ENCODE measurements at regions not wholly inside any gene's neighbourhood (a gene's known extent, or its start where the extent isn't known, plus 50 kb on each side); places are given as distances from the start of the nearest gene placed in this dataset.

- Mint-ChIP-seq H3K27ac (no peak overlapping the region), H3K27me3 (ENCODE audit: insufficient read depth) (no peaks in the 10 kb centered on the region), H3K4me3 (no peak overlapping the region)
Observed at GRCh38 chr3:145842294-145842902, 318.6 kb downstream of the PLOD2 start.

GRCh38 chr3:145843561-145843960 lies 317.4 kb downstream of the PLOD2 start:
- Mint-ChIP-seq H3K4me3 (no peak overlapping the region), H3K9me3 (no peaks in the 10 kb centered on the region), H3K27me3 (ENCODE audit: insufficient read depth) (no peaks in the 10 kb centered on the region), H3K4me1 (ENCODE audit: low read depth) (no peaks in the 10 kb centered on the region), H3K36me3 (ENCODE audit: low read depth) (no peaks in the 10 kb centered on the region), H3K27ac (no peak overlapping the region)
- intact Hi-C loops (cut with micrococcal nuclease): no loop called here
- no peak for DNase-seq (ENCODE audit: low spot score)

More at GRCh38 chr3:145842294-145842902, 318.6 kb downstream of the PLOD2 start:
- intact Hi-C loops (cut with micrococcal nuclease): no loop called here
- Mint-ChIP-seq H3K36me3 (ENCODE audit: low read depth) (no peaks in the 10 kb centered on the region), H3K9me3 (no peaks in the 10 kb centered on the region), H3K4me1 (ENCODE audit: low read depth) (no peaks in the 10 kb centered on the region)
- no peak for DNase-seq (ENCODE audit: low spot score)

GRCh38 chr3:145849115-145849514 lies 311.9 kb downstream of the PLOD2 start:
- Mint-ChIP-seq H3K4me3 (no peak overlapping the region), H3K36me3 (ENCODE audit: low read depth) (no peaks in the 10 kb centered on the region), H3K4me1 (ENCODE audit: low read depth) (no peaks in the 10 kb centered on the region), H3K9me3 (no peaks in the 10 kb centered on the region), H3K27ac (no peak overlapping the region), H3K27me3 (ENCODE audit: insufficient read depth) (no peaks in the 10 kb centered on the region)
- DNase-seq (ENCODE audit: low spot score): no peak
- intact Hi-C loops (cut with micrococcal nuclease): no loop called here

GRCh38 chr3:145854499-145854898 lies 306.5 kb downstream of the PLOD2 start:
- intact Hi-C loops (cut with micrococcal nuclease): no loop called here
- Mint-ChIP-seq H3K4me1 (ENCODE audit: low read depth) (no peaks in the 10 kb centered on the region), H3K36me3 (ENCODE audit: low read depth) (no peaks in the 10 kb centered on the region), H3K27ac (no peak overlapping the region), H3K9me3 (no peaks in the 10 kb centered on the region), H3K4me3 (no peak overlapping the region), H3K27me3 (ENCODE audit: insufficient read depth) (no peaks in the 10 kb centered on the region)
- DNase-seq (ENCODE audit: low spot score): no peak

- Mint-ChIP-seq H3K9me3 (no peaks in the 10 kb centered on the region), H3K27ac (no peak overlapping the region), H3K36me3 (ENCODE audit: low read depth) (no peaks in the 10 kb centered on the region), H3K4me3 (no peak overlapping the region), H3K27me3 (ENCODE audit: insufficient read depth) (no peaks in the 10 kb centered on the region), H3K4me1 (ENCODE audit: low read depth) (no peaks in the 10 kb centered on the region)
- intact Hi-C loops (cut with micrococcal nuclease): no loop called here
- DNase-seq (ENCODE audit: low spot score): no peak
Observed at GRCh38 chr3:145857956-145858355, 303.0 kb downstream of the PLOD2 start.

- no peak for DNase-seq (ENCODE audit: low spot score)
- Mint-ChIP-seq H3K36me3 (ENCODE audit: low read depth) (no peaks in the 10 kb centered on the region), H3K4me1 (ENCODE audit: low read depth) (no peaks in the 10 kb centered on the region), H3K9me3 (no peaks in the 10 kb centered on the region), H3K4me3 (no peak overlapping the region), H3K27me3 (ENCODE audit: insufficient read depth) (no peaks in the 10 kb centered on the region), H3K27ac (no peak overlapping the region)
- intact Hi-C loops (cut with micrococcal nuclease): no loop called here
Observed at GRCh38 chr3:145864336-145864735, 296.6 kb downstream of the PLOD2 start.

GRCh38 chr3:145865399-145866018 lies 295.5 kb downstream of the PLOD2 start:
- no peaks in the 10 kb centered on the region for H3K9me3 Mint-ChIP-seq
- H3K27me3 Mint-ChIP-seq (ENCODE audit: insufficient read depth): no peaks in the 10 kb centered on the region
- no peaks in the 10 kb centered on the region for H3K4me1 Mint-ChIP-seq (ENCODE audit: low read depth)
- intact Hi-C loops (cut with micrococcal nuclease): no loop called here
- DNase-seq (ENCODE audit: low spot score): no peak
- H3K36me3 Mint-ChIP-seq (ENCODE audit: low read depth): no peaks in the 10 kb centered on the region
- no peak overlapping the region for H3K27ac Mint-ChIP-seq
- H3K4me3 Mint-ChIP-seq: no peak overlapping the region

GRCh38 chr3:145869958-145870357 lies 291.0 kb downstream of the PLOD2 start:
- H3K4me3 Mint-ChIP-seq: no peak overlapping the region
- no peak for DNase-seq (ENCODE audit: low spot score)
- no peaks in the 10 kb centered on the region for H3K36me3 Mint-ChIP-seq (ENCODE audit: low read depth)
- no peaks in the 10 kb centered on the region for H3K27me3 Mint-ChIP-seq (ENCODE audit: insufficient read depth)
- H3K4me1 Mint-ChIP-seq (ENCODE audit: low read depth): no peaks in the 10 kb centered on the region
- H3K9me3 Mint-ChIP-seq: no peaks in the 10 kb centered on the region
- no peak overlapping the region for H3K27ac Mint-ChIP-seq
- intact Hi-C loops (cut with micrococcal nuclease): no loop called here

GRCh38 chr3:145882436-145882835 lies 278.5 kb downstream of the PLOD2 start:
- no peak for DNase-seq (ENCODE audit: low spot score)
- intact Hi-C loops (cut with micrococcal nuclease): no loop called here
- Mint-ChIP-seq H3K4me3 (no peak overlapping the region), H3K27me3 (ENCODE audit: insufficient read depth) (no peaks in the 10 kb centered on the region), H3K9me3 (peaks cover 6% of the 10 kb centered on the region), H3K36me3 (ENCODE audit: low read depth) (no peaks in the 10 kb centered on the region), H3K4me1 (ENCODE audit: low read depth) (no peaks in the 10 kb centered on the region), H3K27ac (no peak overlapping the region)

- H3K27me3 Mint-ChIP-seq (ENCODE audit: insufficient read depth): no peaks in the 10 kb centered on the region
- no peaks in the 10 kb centered on the region for H3K36me3 Mint-ChIP-seq (ENCODE audit: low read depth)
- DNase-seq (ENCODE audit: low spot score): no peak
- H3K9me3 Mint-ChIP-seq: no peaks in the 10 kb centered on the region
- intact Hi-C loops (cut with micrococcal nuclease): no loop called here
- H3K27ac Mint-ChIP-seq: no peak overlapping the region
- no peak overlapping the region for H3K4me3 Mint-ChIP-seq
- no peaks in the 10 kb centered on the region for H3K4me1 Mint-ChIP-seq (ENCODE audit: low read depth)
Observed at GRCh38 chr3:145889730-145890129, 271.3 kb downstream of the PLOD2 start.

GRCh38 chr3:145892869-145893268 lies 268.1 kb downstream of the PLOD2 start:
- no peak overlapping the region for H3K4me3 Mint-ChIP-seq
- no peak for DNase-seq (ENCODE audit: low spot score)
- H3K9me3 Mint-ChIP-seq: no peaks in the 10 kb centered on the region
- no peaks in the 10 kb centered on the region for H3K4me1 Mint-ChIP-seq (ENCODE audit: low read depth)
- H3K27ac Mint-ChIP-seq: no peak overlapping the region
- H3K36me3 Mint-ChIP-seq (ENCODE audit: low read depth): no peaks in the 10 kb centered on the region
- intact Hi-C loops (cut with micrococcal nuclease): no loop called here
- H3K27me3 Mint-ChIP-seq (ENCODE audit: insufficient read depth): no peaks in the 10 kb centered on the region

- no peak for DNase-seq (ENCODE audit: low spot score)
- Mint-ChIP-seq H3K27ac (no peak overlapping the region), H3K4me1 (ENCODE audit: low read depth) (no peaks in the 10 kb centered on the region), H3K9me3 (no peaks in the 10 kb centered on the region), H3K36me3 (ENCODE audit: low read depth) (no peaks in the 10 kb centered on the region), H3K4me3 (no peak overlapping the region), H3K27me3 (ENCODE audit: insufficient read depth) (no peaks in the 10 kb centered on the region)
- intact Hi-C loops (cut with micrococcal nuclease): no loop called here
Observed at GRCh38 chr3:145893331-145893730, 267.7 kb downstream of the PLOD2 start.

- H3K4me1 Mint-ChIP-seq (ENCODE audit: low read depth): no peaks in the 10 kb centered on the region
- intact Hi-C loops (cut with micrococcal nuclease): no loop called here
- no peak overlapping the region for H3K27ac Mint-ChIP-seq
- no peak for DNase-seq (ENCODE audit: low spot score)
- no peaks in the 10 kb centered on the region for H3K27me3 Mint-ChIP-seq (ENCODE audit: insufficient read depth)
- H3K9me3 Mint-ChIP-seq: no peaks in the 10 kb centered on the region
- no peak overlapping the region for H3K4me3 Mint-ChIP-seq
- H3K36me3 Mint-ChIP-seq (ENCODE audit: low read depth): no peaks in the 10 kb centered on the region
Observed at GRCh38 chr3:145898487-145898886, 262.5 kb downstream of the PLOD2 start.

GRCh38 chr3:145899241-145899640 lies 261.7 kb downstream of the PLOD2 start:
- intact Hi-C loops (cut with micrococcal nuclease): no loop called here
- Mint-ChIP-seq H3K27ac (no peak overlapping the region), H3K36me3 (ENCODE audit: low read depth) (no peaks in the 10 kb centered on the region), H3K27me3 (ENCODE audit: insufficient read depth) (no peaks in the 10 kb centered on the region), H3K9me3 (no peaks in the 10 kb centered on the region), H3K4me1 (ENCODE audit: low read depth) (no peaks in the 10 kb centered on the region), H3K4me3 (no peak overlapping the region)
- DNase-seq (ENCODE audit: low spot score): no peak
